CD1c-positive myeloid dendritic cell (primary cell): ENCODE measurements at regions not wholly inside any gene's neighbourhood (a gene's known extent, or its start where the extent isn't known, plus 50 kb on each side); places are given as distances from the start of the nearest gene placed in this dataset.

Experiments
- DNase-seq: peaks from one replicate; pipeline ENCODE4 v3.0.0-alpha.2; 2016; ENCODE audit errors: extremely low spot score

DNA sequence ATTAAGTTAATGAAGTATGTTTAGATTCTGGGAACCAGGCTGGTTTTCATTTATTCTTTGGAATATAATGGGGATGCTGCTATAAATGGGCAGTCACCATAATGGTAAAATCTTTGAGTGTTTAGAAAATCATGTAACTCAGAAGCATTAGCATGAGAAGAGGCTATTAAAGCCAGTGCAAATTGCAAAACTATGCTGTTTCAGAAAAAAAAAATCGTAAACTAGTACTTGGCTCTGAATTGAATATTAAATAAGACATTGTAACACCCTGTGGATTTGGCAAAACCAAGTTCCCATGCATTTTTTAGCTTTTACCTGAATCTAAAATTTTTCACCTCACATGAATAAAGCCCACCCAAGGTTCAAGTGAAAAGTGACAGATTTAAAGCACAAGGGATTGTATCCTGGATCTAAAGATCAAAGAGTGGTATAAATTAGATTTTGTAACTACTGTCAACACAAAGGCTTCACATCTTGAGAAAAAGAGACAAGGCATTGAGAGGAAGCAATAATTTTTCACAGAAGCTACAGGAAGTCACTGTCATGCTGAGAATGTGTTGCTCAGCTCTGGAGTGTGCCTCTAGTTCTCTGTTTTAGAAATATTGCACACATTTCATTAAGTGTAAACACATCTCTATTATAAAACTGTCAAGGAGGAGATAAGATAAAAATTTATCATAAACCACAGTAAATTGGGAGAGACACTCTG lies 142.2 kb downstream of the ABCA8 start:
- peak; percentile 9 for DNase-seq

GRCh38 chr17:68809148-68809547 lies 146.0 kb downstream of the ABCA8 start:
- DNase-seq = no peak

- no peak for DNase-seq
Observed at GRCh38 chr17:68807998-68808772, 147.0 kb downstream of the ABCA8 start.

GRCh38 chr17:68805609-68806008 lies 149.6 kb downstream of the ABCA8 start:
- DNase-seq = no peak

- no peak for DNase-seq
Observed at GRCh38 chr17:68804777-68805520, 150.2 kb downstream of the ABCA8 start.

DNA sequence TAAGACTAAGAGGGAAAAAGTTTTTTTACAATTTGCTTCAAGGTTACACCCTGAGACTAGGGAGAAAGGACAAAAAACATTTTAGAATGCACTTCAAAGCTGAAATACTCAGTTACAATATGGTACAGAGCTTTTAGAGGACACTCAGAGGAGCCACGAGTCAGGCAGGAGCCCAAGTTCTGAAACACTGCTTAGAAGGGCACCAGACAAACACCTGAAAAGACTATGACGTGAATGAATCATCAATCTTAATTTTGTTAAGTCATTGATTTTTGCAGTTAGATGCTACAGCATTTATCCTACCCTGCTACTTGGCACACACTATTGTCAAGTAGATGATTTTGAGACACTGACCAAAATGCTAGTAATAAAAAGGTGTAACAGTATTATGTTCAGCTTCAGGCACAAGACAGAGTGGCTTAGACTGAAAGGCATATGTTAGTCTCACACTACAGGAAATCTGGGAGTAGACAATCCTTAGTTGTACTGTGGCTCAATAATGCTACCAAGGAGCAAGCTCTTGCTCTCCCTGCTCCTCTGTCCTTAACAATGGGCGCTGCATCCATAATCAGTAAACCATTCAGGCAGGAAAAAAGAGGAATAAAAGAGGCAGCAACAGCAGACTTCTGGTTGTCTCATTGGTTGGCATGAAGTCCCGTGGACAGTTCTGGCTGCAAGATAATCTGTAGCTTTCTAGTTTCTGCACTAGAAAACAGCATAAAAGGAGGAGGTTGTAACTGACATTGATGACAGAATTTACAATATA lies 151.8 kb downstream of the ABCA8 start:
- no peak for DNase-seq

GRCh38 chr17:68801335-68802247 lies 153.6 kb downstream of the ABCA8 start:
- no peak for DNase-seq

DNA sequence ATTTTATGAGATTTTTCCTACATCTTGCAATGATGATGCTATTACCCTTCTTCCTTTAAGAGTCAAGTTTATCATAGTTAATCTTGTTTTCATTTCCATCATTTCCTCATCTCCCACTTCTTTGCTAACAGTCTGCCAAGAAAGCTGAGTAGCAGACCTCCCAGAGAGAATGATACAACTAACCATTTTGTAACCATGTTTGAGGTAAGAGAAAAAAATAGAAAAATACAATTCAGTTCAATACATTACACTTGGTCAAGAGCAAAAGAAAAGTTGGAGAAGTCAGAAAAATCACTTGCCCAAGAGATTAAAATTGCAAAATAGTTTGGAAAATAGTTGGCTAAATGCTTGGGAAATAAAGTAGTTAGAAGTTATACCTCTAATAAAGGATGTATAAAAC lies 154.4 kb downstream of the ABCA8 start:
- DNase-seq = no peak

DNA sequence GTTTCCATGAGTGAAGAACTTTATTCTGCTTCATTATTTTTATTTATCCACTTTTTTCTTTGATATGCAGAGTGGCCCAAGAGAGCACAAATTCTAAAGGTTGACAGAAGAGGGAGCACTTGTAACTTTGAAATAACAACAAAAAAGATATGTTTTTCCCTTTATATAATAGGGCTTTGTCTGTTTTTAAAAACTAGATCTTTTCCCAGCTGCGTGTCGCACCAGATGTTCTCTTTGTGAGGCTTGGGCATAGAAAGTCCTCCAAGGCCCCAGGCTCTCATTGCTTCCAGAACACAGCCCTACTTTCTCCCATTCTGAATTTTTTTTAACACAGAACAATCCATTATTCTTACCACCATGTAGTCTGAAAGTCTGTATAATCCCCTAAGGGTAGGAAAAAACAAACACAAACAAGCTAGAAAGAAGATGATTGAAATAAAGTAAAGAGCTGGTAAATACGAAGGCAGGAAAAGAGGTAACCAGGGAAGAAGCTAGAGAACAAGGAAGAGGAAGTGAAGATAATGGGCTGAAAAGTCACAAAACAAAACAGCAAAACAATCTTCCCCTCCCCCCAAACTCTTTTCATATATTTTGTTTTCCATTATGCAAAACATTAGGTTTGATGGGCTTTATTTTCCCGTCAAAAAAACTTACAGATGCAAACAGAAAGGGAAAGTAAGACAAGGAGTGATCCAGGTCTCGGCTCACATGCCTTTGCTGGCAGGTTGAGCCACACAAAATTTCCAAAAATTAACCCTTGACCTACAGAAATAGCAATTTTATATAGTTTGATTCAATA lies 160.4 kb downstream of the ABCA8 start:
- peak; percentile 26 for DNase-seq

- no peak for DNase-seq
Observed at GRCh38 chr17:68792873-68793272, 162.3 kb downstream of the ABCA8 start.

GRCh38 chr17:68792042-68792685 lies 163.0 kb downstream of the ABCA8 start:
- no peak for DNase-seq

- DNase-seq = no peak
Observed at GRCh38 chr17:68790931-68791330, 164.3 kb downstream of the ABCA8 start.

- no peak for DNase-seq
Observed at GRCh38 chr17:68790492-68790891, 164.7 kb downstream of the ABCA8 start.

DNA sequence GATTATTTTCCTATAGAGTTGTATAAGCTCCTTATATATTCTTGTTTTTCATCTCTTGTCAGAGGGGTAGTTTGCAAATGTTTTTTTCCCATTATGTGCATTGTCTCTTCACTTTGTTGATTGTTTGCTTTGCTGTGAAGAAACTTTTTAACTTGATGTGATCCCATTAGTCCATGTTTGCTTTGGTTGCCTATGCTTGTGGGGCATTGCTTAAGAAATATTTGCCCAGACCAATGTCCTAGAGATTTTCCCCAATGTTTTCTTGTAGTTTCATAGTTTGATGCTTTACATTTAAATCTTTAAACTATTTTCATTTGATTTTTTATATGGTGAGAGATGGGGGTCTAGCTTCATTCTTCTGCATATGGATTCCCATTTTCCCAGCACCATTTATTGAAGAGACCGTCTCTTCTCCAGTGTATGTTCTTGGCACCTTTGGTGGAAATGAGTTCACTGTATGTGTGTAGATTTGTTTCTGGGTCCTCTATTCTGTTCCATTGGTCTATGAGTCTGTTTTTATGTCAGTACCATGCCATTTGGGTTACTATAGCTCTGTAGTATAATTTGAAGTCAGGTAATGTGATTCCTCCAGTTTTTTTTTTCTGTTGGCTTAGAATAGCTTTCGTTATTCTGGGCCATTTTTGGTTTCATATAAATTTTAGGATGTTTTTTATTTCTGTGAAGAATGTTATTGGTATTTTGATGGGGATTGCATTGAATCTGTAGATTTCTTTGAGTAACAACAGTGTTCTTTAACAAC lies 165.8 kb downstream of the ABCA8 start:
- no peak for DNase-seq

DNA sequence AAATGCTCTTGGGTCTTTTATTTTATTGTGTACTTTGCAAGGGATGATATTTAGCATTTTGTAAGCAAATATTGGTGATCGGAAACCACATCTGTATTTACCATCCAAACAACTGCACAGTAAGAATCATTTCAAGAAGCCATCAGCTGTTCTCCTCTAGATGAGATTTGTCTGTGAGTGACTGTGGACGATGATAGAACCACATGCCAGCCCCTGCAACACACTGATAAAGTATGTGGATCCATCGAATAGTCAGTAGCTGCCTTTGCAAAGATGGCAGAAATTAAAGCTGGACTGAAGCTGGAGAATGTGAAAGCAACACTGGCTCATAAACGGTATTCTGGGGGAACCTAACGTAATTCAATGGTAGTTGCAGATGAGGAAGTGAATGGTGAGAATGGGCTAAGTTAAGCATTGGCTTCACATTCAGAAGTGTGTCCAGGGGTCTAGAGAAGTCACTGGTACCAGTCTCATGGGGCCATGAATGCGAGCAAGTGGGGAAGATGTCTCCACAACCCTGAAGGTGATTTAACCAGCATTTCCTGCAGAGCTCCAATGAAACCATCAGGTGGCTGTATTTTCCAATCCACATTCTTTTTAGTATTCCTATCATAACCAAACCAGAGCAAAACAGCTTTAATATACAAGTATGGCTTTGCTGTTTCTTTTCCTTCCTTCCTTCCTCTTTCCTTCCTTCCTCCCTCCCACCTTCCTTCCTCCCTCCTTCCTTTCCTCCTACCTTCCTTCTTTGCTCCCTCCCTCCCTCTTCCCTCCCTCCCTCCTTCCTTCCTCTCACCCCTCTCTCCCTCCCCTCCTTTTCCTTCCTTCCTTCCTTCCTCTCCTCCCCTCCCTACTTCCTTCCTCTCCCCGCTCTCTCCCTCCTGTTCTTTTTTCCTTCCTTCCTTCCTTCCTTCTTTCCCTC lies 169.4 kb downstream of the ABCA8 start:
- DNase-seq = no peak

DNA sequence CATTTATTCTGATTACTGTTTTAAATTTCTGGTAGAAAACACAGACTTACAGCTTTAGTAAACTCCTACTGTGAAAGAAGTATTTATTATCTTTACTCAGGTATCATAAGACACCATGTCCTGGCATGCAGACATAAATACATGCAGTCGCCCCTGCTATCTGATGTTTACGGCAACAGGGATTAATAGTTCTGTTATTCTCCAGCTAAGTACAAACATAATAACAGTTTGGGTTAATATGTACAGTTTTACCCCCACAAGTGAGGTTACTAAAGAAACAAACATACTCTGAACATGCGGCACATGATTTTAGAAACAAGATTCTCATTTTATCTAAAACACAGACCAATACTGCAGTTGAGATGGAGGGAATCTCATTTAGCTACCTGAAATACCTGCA lies 170.8 kb downstream of the ABCA8 start:
- no peak for DNase-seq

DNA sequence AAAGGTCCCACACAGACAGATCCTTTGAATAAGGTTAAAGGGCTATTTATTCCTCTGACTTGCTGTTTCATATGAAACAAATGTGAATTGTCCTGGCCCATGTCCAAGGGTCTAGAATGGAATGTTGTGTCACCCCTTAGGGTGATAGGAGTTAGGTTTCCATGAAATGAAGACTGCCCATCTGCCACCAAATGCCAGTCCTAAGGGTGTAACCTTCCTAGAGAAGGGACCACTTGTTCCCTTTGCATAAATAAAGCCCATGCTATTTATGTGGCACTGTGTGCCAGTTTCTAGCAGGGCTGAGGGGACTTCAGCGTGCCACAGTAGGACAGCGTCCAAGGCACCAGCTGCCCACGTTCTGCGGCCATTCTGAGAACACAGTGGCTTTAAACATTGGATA lies 171.3 kb downstream of the ABCA8 start:
- DNase-seq = no peak

DNA sequence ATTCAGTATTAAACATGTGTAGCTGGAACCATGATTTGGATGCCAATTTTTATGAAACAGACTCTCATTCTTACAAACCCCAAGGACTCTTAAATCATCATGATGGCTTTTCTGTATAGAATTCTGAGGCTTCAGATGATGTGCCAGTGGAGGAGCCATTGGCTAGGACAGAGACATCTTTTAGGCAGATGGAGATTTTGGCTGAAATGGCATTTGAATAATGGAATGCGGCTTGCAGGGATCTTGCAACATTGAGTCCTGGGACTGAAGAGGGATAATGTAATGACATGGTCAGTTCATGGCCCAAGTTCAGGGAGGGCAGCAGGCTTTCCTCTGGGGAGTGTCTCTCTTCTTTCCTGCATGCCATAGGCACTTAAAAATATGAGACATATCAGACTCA lies 172.4 kb downstream of the ABCA8 start:
- no peak for DNase-seq
